Sigmoid colon (tissue), 6 donors: ENCODE measurements at regions not wholly inside any gene's neighbourhood (a gene's known extent, or its start where the extent isn't known, plus 50 kb on each side); places are given as distances from the start of the nearest gene placed in this dataset.

ENCODE experiments used
- DNase-seq: peaks from one replicate; pipeline ENCODE4 v3.0.0-alpha.2; 2019
- H3K27ac ChIP-seq, 4 donors: fragments of 200-600 bp; sonication (generic); one replicate each; pipeline ENCODE4 v1.5.1; 2016 to 2019; ENCODE audit warnings: mild to moderate bottlenecking in 1 of 4
- H3K27me3 ChIP-seq, 3 donors: fragments of 200-600 bp; sonication (generic); one replicate each; pipeline ENCODE4 v1.5.1; 2019; ENCODE audit warnings: mild to moderate bottlenecking in 1 of 3
- H3K36me3 ChIP-seq, 4 donors: fragments of 200-600 bp; sonication (generic); one replicate each; pipeline ENCODE4 v1.5.1; 2016 to 2019
- H3K4me1 ChIP-seq, 4 donors: fragments of 200-600 bp; sonication (generic); one replicate each; pipeline ENCODE4 v1.5.1; 2017 to 2019
- H3K4me3 ChIP-seq, 4 donors: fragments of 200-600 bp; sonication (generic); one replicate each; pipeline ENCODE4 v1.5.1; 2017 to 2019; ENCODE audit warnings: mild to moderate bottlenecking in 2 of 4, moderate library complexity in 1 of 4
- H3K9me3 ChIP-seq, 4 donors: fragments of 200-600 bp in 3 of 4; sonication (generic) in 3 of 4; one replicate each; pipeline versions ENCODE4 v1.5.1 to v1.6.1; 2013 to 2019
- CTCF ChIP-seq, 4 experiments: fragments of 450-650 bp in 3 of 4; fragments of 200-600 bp in 1 of 4; IDR thresholded peaks; one replicate each; pipeline ENCODE4 v1.5.1; 2016 to 2019; ENCODE audit warnings: antibody characterized with exemption in 4 of 4, mild to moderate bottlenecking in 3 of 4, moderate library complexity in 2 of 4
- EP300 ChIP-seq, 4 donors: sonication (generic); formaldehyde crosslinking; IDR thresholded peaks; one replicate each; pipeline ENCODE4 v1.6.1; 2017; ENCODE audit warnings: antibody characterized with exemption in 4 of 4
- POLR2A ChIP-seq, 2 donors: fragments of 450-650 bp; IDR thresholded peaks; one replicate each; pipeline ENCODE4 v1.6.1; 2016; ENCODE audit warnings: antibody characterized with exemption in 2 of 2, mild to moderate bottlenecking in 2 of 2, moderate library complexity in 2 of 2
- POLR2AphosphoS5 ChIP-seq, 4 donors: sonication (generic); formaldehyde crosslinking; IDR thresholded peaks; one replicate each; pipeline ENCODE4 v1.6.1; 2017; ENCODE audit warnings: antibody characterized with exemption in 4 of 4
- WGBS, 2 donors: extraction: QIAGEN DNeasy Blood & Tissue Kit; methylation state at CpG; one replicate each; pipeline ENCODE4 v1.1.7; 2013; 5-methylcytosine and 5-hydroxymethylcytosine counted together
- intact Hi-C: fragments of 100-400 bp; cut with DNase I; formaldehyde crosslinking; loops from one replicate; pipeline ENCODE4 v1.15.1; 2023
- donor health status: healthy with polysubstance abuse.
- donor health status: healthy.

- H3K4me1 ChIP-seq: peaks cover 0 to 5% (median 0%) of the 10 kb centered on the region in 4 donors
- no peak overlapping the region for H3K4me3 ChIP-seq
- no peak for TF ChIP-seq POLR2AphosphoS5 (IDR thresholded peaks at IDR 0.05)
- TF ChIP-seq CTCF (IDR thresholded peaks at IDR 0.05): no peak
- TF ChIP-seq EP300 (IDR thresholded peaks at IDR 0.05): no peak
- no peak for TF ChIP-seq POLR2A (IDR thresholded peaks at IDR 0.05)
- H3K27me3 ChIP-seq: no peaks in the 10 kb centered on the region
- no peak for DNase-seq
- no peak overlapping the region for H3K27ac ChIP-seq
- H3K36me3 ChIP-seq: no peaks in the 10 kb centered on the region
- H3K9me3 ChIP-seq: no peaks in the 10 kb centered on the region
- intact Hi-C loops: no loop called here
- 88% methylated on average over 13 of the region's 13 CpGs for WGBS, 2 donors
Observed at GRCh38 chr14:101008196-101008595, 104.7 kb upstream of the RTL1 start.

GRCh38 chr14:101008631-101009336 lies 105.3 kb upstream of the RTL1 start:
- no peak for DNase-seq
- H3K36me3 ChIP-seq: no peaks in the 10 kb centered on the region
- H3K4me3 ChIP-seq: no peak overlapping the region
- no peaks in the 10 kb centered on the region for H3K27me3 ChIP-seq
- H3K27ac ChIP-seq: no peak overlapping the region
- peaks cover 0 to 5% (median 0%) of the 10 kb centered on the region in 4 donors for H3K4me1 ChIP-seq
- intact Hi-C loops: no loop called here
- WGBS, 2 donors: 88 to 92% methylated on average over 9 of the region's 9 CpGs
- TF ChIP-seq EP300 (IDR thresholded peaks at IDR 0.05) (no peak), POLR2AphosphoS5 (IDR thresholded peaks at IDR 0.05) (no peak), POLR2A (IDR thresholded peaks at IDR 0.05) (no peak), CTCF (IDR thresholded peaks at IDR 0.05) (no peak)
- no peaks in the 10 kb centered on the region for H3K9me3 ChIP-seq

GRCh38 chr14:101009531-101009930 lies 106.0 kb upstream of the RTL1 start:
- Histone ChIP-seq H3K4me3 (no peak overlapping the region), H3K27ac (no peak overlapping the region), H3K27me3 (no peaks in the 10 kb centered on the region), H3K36me3 (no peaks in the 10 kb centered on the region), H3K4me1 (no peaks in the 10 kb centered on the region), H3K9me3 (no peaks in the 10 kb centered on the region)
- intact Hi-C loops: no loop called here
- WGBS, 2 donors: 82 to 88% methylated on average over 5 of the region's 5 CpGs
- peak; percentile 38 for DNase-seq
- TF ChIP-seq POLR2A (IDR thresholded peaks at IDR 0.05): no peak
- no peak for TF ChIP-seq POLR2AphosphoS5 (IDR thresholded peaks at IDR 0.05)
- no peak for TF ChIP-seq EP300 (IDR thresholded peaks at IDR 0.05)
- TF ChIP-seq CTCF (IDR thresholded peaks at IDR 0.05): no peak

GRCh38 chr14:101010293-101010692 lies 106.8 kb upstream of the RTL1 start:
- no peaks in the 10 kb centered on the region for H3K4me1 ChIP-seq
- TF ChIP-seq POLR2A (IDR thresholded peaks at IDR 0.05) (no peak), CTCF (IDR thresholded peaks at IDR 0.05) (no peak), POLR2AphosphoS5 (IDR thresholded peaks at IDR 0.05) (no peak), EP300 (IDR thresholded peaks at IDR 0.05) (no peak)
- no peaks in the 10 kb centered on the region for H3K27me3 ChIP-seq
- intact Hi-C loops: no loop called here
- no peak for DNase-seq
- no peak overlapping the region for H3K27ac ChIP-seq
- H3K9me3 ChIP-seq: no peaks in the 10 kb centered on the region
- H3K36me3 ChIP-seq: no peaks in the 10 kb centered on the region
- 88 to 93% methylated on average over 6 of the region's 6 CpGs for WGBS, 2 donors
- no peak overlapping the region for H3K4me3 ChIP-seq

- H3K27ac ChIP-seq: no peak overlapping the region
- WGBS, 2 donors: 60 to 82% methylated on average over 2 of the region's 2 CpGs
- H3K4me1 ChIP-seq: no peaks in the 10 kb centered on the region
Observed at GRCh38 chr14:101010835-101011234, 107.3 kb upstream of the RTL1 start.

More at GRCh38 chr14:101010835-101011234, 107.3 kb upstream of the RTL1 start:
- Histone ChIP-seq H3K4me3 (no peak overlapping the region), H3K36me3 (no peaks in the 10 kb centered on the region), H3K27me3 (no peaks in the 10 kb centered on the region), H3K9me3 (no peaks in the 10 kb centered on the region)
- intact Hi-C loops: no loop called here
- TF ChIP-seq POLR2AphosphoS5 (IDR thresholded peaks at IDR 0.05) (no peak), EP300 (IDR thresholded peaks at IDR 0.05) (no peak), CTCF (IDR thresholded peaks at IDR 0.05) (no peak), POLR2A (IDR thresholded peaks at IDR 0.05) (no peak)
- DNase-seq: no peak
